Endothelial cell of umbilical vein (primary cell): ENCODE measurements at regions not wholly inside any gene's neighbourhood (a gene's known extent, or its start where the extent isn't known, plus 50 kb on each side); places are given as distances from the start of the nearest gene placed in this dataset.

Source experiments
- BruUV-seq: library from RNA; stranded (reverse); fragments of 400-500 nt; replicated peaks from 2 replicates; lab custom pipeline; 2021; lab: Mats Ljungman, UMichigan
- CTCF ChIA-PET: fragments of 300-600, 350-600 bp; sonication (Branson Sonifier 250); formaldehyde crosslinking; loops from one replicate; lab custom pipeline; 2021; ENCODE audit warnings: antibody characterized with exemption, inconsistent platforms; lab: Charles Lee
- POLR2A ChIA-PET: fragments of 300-600, 350-600 bp; sonication (Branson Sonifier 250); formaldehyde crosslinking; loops from one replicate; lab custom pipeline; 2021; ENCODE audit warnings: antibody characterized with exemption, inconsistent platforms; lab: Charles Lee
- DNase-seq: peaks from one replicate; pipeline ENCODE4 v3.0.0-alpha.2; 2011; ENCODE audit warnings: low read depth, low spot score
- FAIRE-seq: peaks from 2 replicates; lab custom pipeline; 2011; peaks lifted over from hg19 to GRCh38; lab: Jason Lieb, UNC
- H2AFZ ChIP-seq: 2 replicates; pipeline ENCODE4 v1.6.0; 2012; ENCODE audit warnings: low read depth, low read length, control low read depth, inconsistent platforms
- H3K27ac ChIP-seq: 2 replicates; pipeline ENCODE4 v1.5.1; 2011; ENCODE audit warnings: low read depth, mild to moderate bottlenecking, control low read depth, low read length, moderate library complexity; ENCODE audit not compliant: insufficient read depth
- H3K27me3 ChIP-seq, 2 experiments: 2 replicates each; pipeline versions ENCODE4 v1.6.0 to v1.6.1; 2011; ENCODE audit warnings: low read length in 2 of 2, mixed read lengths in 1 of 2; ENCODE audit not compliant: control insufficient read depth in 2 of 2, insufficient read depth in 2 of 2
- H3K36me3 ChIP-seq, 2 experiments: 2 replicates in 1 of 2; 3 replicates in 1 of 2; pipeline ENCODE4 v1.5.1; 2011; ENCODE audit warnings: low read length in 2 of 2, mild to moderate bottlenecking in 1 of 2, moderate library complexity in 1 of 2; ENCODE audit not compliant: control insufficient read depth in 2 of 2, insufficient read depth in 2 of 2; ENCODE audit errors: extremely low read depth in 1 of 2
- H3K4me1 ChIP-seq: 3 replicates; pipeline ENCODE4 v1.5.1; 2011; ENCODE audit warnings: mild to moderate bottlenecking, low read length; ENCODE audit not compliant: control insufficient read depth, insufficient read depth; ENCODE audit errors: extremely low read depth
- H3K4me2 ChIP-seq: 2 replicates; pipeline ENCODE4 v1.6.1; 2011; ENCODE audit warnings: low read length, control low read depth, mixed read lengths; ENCODE audit not compliant: insufficient read depth
- H3K4me3 ChIP-seq, 3 experiments: fragments of 200-600 bp in 1 of 3; sonication (generic), shearing (Covaris generic) in 1 of 3; replicated peaks in 1 of 3; 2 replicates each; pipeline ENCODE4 v1.5.1; 2011 to 2016; ENCODE audit warnings: control low read depth in 3 of 3, low read length in 3 of 3, mild to moderate bottlenecking in 2 of 3, inconsistent platforms in 1 of 3, low read depth in 1 of 3, moderate library complexity in 1 of 3; ENCODE audit not compliant: insufficient read depth in 1 of 3
- H3K79me2 ChIP-seq: 2 replicates; pipeline ENCODE4 v1.6.0; 2012; ENCODE audit warnings: low read length, inconsistent platforms; ENCODE audit not compliant: control insufficient read depth, insufficient read depth
- H3K9ac ChIP-seq: replicated peaks from 2 replicates; pipeline ENCODE3; 2011; ENCODE audit warnings: low read length, control low read depth; ENCODE audit not compliant: insufficient read depth; ENCODE audit errors: extremely low read depth
- H3K9me1 ChIP-seq: replicated peaks from 3 replicates; pipeline ENCODE4 v1.6.0; 2011; ENCODE audit warnings: mild to moderate bottlenecking, low read length; ENCODE audit not compliant: control insufficient read depth, insufficient read depth; ENCODE audit errors: extremely low read depth
- H3K9me3 ChIP-seq: replicated peaks from 2 replicates; pipeline ENCODE4 v1.5.1; 2012; ENCODE audit warnings: low read length, inconsistent platforms; ENCODE audit not compliant: control insufficient read depth, insufficient read depth
- H4K20me1 ChIP-seq: replicated peaks from 2 replicates; pipeline ENCODE3; 2011; ENCODE audit warnings: mild to moderate bottlenecking, low read length; ENCODE audit not compliant: control insufficient read depth, insufficient read depth; ENCODE audit errors: extremely low read depth
- EZH2 ChIP-seq: IDR thresholded peaks from 2 replicates; pipeline ENCODE4 v1.6.1; 2012; ENCODE audit warnings: borderline replicate concordance, low read depth, mild to moderate bottlenecking, moderate library complexity, low read length, inconsistent platforms; ENCODE audit not compliant: severe bottlenecking
- FOS ChIP-seq: IDR thresholded peaks from 2 replicates; pipeline ENCODE4 v1.6.1; 2011; ENCODE audit warnings: mild to moderate bottlenecking, low read length, moderate library complexity, borderline replicate concordance; ENCODE audit not compliant: insufficient read depth
- GATA2 ChIP-seq: IDR thresholded peaks from 2 replicates; pipeline ENCODE4 v1.7.0; 2011; ENCODE audit warnings: low read depth, mild to moderate bottlenecking, moderate library complexity, mixed read lengths, low read length; ENCODE audit not compliant: insufficient read length, insufficient read depth
- JUN ChIP-seq: IDR thresholded peaks from 2 replicates; pipeline ENCODE4 v1.6.1; 2011; ENCODE audit warnings: borderline replicate concordance, low read depth; ENCODE audit not compliant: insufficient read length, insufficient read depth
- MYC ChIP-seq: IDR thresholded peaks from one replicate; pipeline ENCODE4 v1.6.1; 2011; ENCODE audit warnings: mild to moderate bottlenecking, low read depth, low read length
- POLR2A ChIP-seq: IDR thresholded peaks from 2 replicates; pipeline ENCODE4 v1.6.1; 2012; ENCODE audit warnings: low read depth, mild to moderate bottlenecking, control low read depth, low read length
- POLR2AphosphoS5 ChIP-seq: IDR thresholded peaks from 2 replicates; pipeline ENCODE4 v1.6.1; 2012; ENCODE audit warnings: low read depth, mild to moderate bottlenecking, control low read depth, low read length, moderate library complexity; ENCODE audit not compliant: insufficient read depth
- dilution Hi-C: fragments of 300-500 bp; cut with MboI; formaldehyde crosslinking; loops from one replicate; pipeline ENCODE4 v1.15.0; 2019; ENCODE audit warnings: low sequenced_read_pairs; ENCODE audit not compliant: extremely low pct_ligation_motif_present
- intact Hi-C: fragments of 100-400 bp; cut with micrococcal nuclease; formaldehyde crosslinking; loops from one replicate; pipeline ENCODE4 v1.10.0; 2022
- TF ChIP-seq, protein P1 (sequence below): IDR thresholded peaks from 2 replicates; pipeline ENCODE4 v1.6.1; 2011; ENCODE audit not compliant: insufficient read depth, insufficient read length
- TF ChIP-seq, protein P2 (sequence below), 2 donors: IDR thresholded peaks; 1 replicate in 1 of 2; 2 replicates in 1 of 2; pipeline ENCODE4 v1.5.1; 2011; ENCODE audit warnings: low read length in 2 of 2, mild to moderate bottlenecking in 2 of 2, moderate library complexity in 2 of 2, control low read depth in 1 of 2, inconsistent platforms in 1 of 2, low read depth in 1 of 2; ENCODE audit not compliant: insufficient read depth in 1 of 2; ENCODE audit errors: extremely low read depth in 1 of 2

DNA sequence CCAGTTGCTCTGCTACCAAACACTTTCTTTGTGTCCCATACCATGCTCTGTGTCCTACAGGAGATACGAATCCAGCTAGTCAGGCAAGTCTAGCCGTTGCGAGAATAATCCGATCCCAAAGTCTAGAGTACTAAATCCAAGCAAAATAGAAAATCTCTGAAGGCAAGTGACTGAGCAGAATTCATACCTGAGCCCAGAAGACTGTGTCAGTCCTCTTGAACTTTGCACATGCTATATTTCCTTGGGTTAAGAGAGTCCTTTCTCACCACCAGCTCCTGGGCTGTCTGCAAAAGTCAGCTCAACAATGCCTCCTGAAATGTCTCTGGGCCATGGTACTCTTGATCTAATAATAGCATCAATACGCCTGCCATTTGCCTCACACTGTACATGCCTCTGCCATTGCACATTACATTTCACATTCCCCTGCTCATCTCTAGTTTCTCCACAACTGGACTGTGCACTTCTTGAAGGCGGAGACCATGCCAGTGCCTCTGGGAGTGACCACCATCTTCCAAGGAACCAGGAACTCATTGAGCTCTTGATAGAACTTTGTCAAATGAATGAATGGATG lies 265.8 kb upstream of the ID2 start:
- dilution Hi-C loops, result no loop called here
- Histone ChIP-seq H3K9me1 (no peaks in the 10 kb centered on the region), H3K79me2 (no peaks in the 10 kb centered on the region), H4K20me1 (no peaks in the 10 kb centered on the region), H3K9me3 (peaks cover 3% of the 10 kb centered on the region), H3K4me2 (no peak overlapping the region), H3K4me1 (no peaks in the 10 kb centered on the region), H3K36me3 (no peaks in the 10 kb centered on the region), H3K4me3 (no peak overlapping the region), H3K9ac (no peak overlapping the region), H3K27me3 (no peaks in the 10 kb centered on the region), H3K27ac (no peak overlapping the region), H2AFZ (no peak overlapping the region)
- intact Hi-C loops, result no loop called here
- POLR2A ChIA-PET, result no interaction called here
- TF ChIP-seq POLR2A (no peak), POLR2AphosphoS5 (no peak), FOS (no peak), EZH2 (no peak), MYC (no peak), GATA2 (no peak), JUN (no peak)
- TF ChIP-seq, protein P1, sequence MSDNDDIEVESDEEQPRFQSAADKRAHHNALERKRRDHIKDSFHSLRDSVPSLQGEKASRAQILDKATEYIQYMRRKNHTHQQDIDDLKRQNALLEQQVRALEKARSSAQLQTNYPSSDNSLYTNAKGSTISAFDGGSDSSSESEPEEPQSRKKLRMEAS, result no peak
- TF ChIP-seq, protein P2, sequence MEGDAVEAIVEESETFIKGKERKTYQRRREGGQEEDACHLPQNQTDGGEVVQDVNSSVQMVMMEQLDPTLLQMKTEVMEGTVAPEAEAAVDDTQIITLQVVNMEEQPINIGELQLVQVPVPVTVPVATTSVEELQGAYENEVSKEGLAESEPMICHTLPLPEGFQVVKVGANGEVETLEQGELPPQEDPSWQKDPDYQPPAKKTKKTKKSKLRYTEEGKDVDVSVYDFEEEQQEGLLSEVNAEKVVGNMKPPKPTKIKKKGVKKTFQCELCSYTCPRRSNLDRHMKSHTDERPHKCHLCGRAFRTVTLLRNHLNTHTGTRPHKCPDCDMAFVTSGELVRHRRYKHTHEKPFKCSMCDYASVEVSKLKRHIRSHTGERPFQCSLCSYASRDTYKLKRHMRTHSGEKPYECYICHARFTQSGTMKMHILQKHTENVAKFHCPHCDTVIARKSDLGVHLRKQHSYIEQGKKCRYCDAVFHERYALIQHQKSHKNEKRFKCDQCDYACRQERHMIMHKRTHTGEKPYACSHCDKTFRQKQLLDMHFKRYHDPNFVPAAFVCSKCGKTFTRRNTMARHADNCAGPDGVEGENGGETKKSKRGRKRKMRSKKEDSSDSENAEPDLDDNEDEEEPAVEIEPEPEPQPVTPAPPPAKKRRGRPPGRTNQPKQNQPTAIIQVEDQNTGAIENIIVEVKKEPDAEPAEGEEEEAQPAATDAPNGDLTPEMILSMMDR (IDR thresholded peaks at IDR 0.05; ENCODE audit: extremely low read depth in 1 of 2, insufficient read depth in 1 of 2, low read depth in 1 of 2, low read length in 2 of 2), result no peak
- no peak for DNase-seq
- CTCF ChIA-PET, result no interaction called here
- no peak for FAIRE-seq
- BruUV-seq, result no TSS peak
